ENCODE measurements at regions not wholly inside any gene's neighbourhood (a gene's known extent, or its start where the extent isn't known, plus 50 kb on each side); places are given as distances from the start of the nearest gene placed in this dataset.

GRCh38 chr11:97367406-97368083 is 977.7 kb downstream of the JRKL start:
- TF ChIP-seq POLR2AphosphoS5 (IDR thresholded peaks at IDR 0.05) (no peak), POLR2A (IDR thresholded peaks at IDR 0.05) (no peak), CTCF (IDR thresholded peaks at IDR 0.05) (no peak), EP300 (IDR thresholded peaks at IDR 0.05; ENCODE audit: low read depth) (no peak)
